ENCODE measurements at regions not wholly inside any gene's neighbourhood (a gene's known extent, or its start where the extent isn't known, plus 50 kb on each side); places are given as distances from the start of the nearest gene placed in this dataset.

DNA sequence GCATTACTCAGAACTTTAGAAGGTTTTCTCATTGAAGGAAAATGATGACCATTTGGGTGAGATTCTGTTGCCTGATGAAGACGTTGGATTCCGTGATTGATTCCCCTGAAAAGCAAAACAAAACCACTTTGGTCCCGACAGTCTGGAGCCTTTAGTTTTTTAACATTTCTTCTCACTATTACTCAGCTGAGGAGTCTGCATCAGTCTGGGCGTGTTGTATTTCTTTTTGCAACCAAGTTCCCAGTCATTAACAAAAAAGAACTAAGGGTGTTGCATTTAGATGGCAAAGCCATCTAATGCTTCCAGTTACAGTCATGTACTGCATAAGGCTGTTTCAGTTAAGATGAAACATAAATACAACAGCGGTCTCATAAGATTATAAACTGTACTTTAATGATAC, 343.1 kb upstream of the CDH2 start:
- Histone ChIP-seq H3K27me3 (ENCODE audit: control insufficient read depth in 2 of 2, insufficient read depth in 2 of 2, low read length in 2 of 2) (no peaks in the 10 kb centered on the region), H3K4me1 (ENCODE audit: control insufficient read depth in 2 of 2, insufficient read depth in 2 of 2, low read length in 2 of 2) (no peaks in the 10 kb centered on the region), H3K9me3 (ENCODE audit: control insufficient read depth in 2 of 2, low read length in 2 of 2) (peaks cover 0 to 2% of the 10 kb centered on the region in 2 donors), H3K4me3 (ENCODE audit: low read length in 2 of 2) (no peak overlapping the region), H3K36me3 (ENCODE audit: control insufficient read depth in 2 of 2, insufficient read depth in 2 of 2, low read length in 2 of 2) (no peaks in the 10 kb centered on the region), H3K9ac (ENCODE audit: low read depth in 1 of 2, low read length in 2 of 2) (no peak overlapping the region), H3K27ac (ENCODE audit: low read depth in 2 of 2, low read length in 2 of 2) (no peak overlapping the region)

DNA sequence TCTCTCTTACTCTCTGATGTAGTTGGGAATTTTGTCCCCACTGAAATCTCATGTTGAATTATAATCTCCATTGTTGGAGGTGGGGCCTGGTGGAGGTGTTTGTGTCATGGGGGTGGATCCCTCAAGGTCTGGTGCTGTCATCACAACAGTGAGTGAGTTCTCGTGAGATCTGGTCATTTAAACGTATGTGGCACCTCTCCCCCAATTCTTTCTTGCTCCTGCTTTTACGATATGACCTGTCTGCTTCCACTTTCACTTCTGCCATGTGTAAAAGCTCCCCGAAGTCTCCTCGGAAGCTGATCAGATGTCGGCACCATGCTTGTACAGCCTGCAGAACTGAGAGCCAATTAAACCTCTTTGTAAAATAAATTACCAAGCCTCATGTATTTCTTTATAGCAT, 337.8 kb upstream of the CDH2 start:
- no peak overlapping the region for H3K4me3 ChIP-seq (ENCODE audit: low read length in 2 of 2)
- no peaks in the 10 kb centered on the region for H3K27me3 ChIP-seq (ENCODE audit: control insufficient read depth in 2 of 2, insufficient read depth in 2 of 2, low read length in 2 of 2)
- no peak overlapping the region for H3K27ac ChIP-seq (ENCODE audit: low read depth in 2 of 2, low read length in 2 of 2)
- no peaks in the 10 kb centered on the region for H3K36me3 ChIP-seq (ENCODE audit: control insufficient read depth in 2 of 2, insufficient read depth in 2 of 2, low read length in 2 of 2)
- no peaks in the 10 kb centered on the region for H3K9me3 ChIP-seq (ENCODE audit: control insufficient read depth in 2 of 2, low read length in 2 of 2)
- no peaks in the 10 kb centered on the region for H3K4me1 ChIP-seq (ENCODE audit: control insufficient read depth in 2 of 2, insufficient read depth in 2 of 2, low read length in 2 of 2)
- H3K9ac ChIP-seq (ENCODE audit: low read depth in 1 of 2, low read length in 2 of 2) = no peak overlapping the region

DNA sequence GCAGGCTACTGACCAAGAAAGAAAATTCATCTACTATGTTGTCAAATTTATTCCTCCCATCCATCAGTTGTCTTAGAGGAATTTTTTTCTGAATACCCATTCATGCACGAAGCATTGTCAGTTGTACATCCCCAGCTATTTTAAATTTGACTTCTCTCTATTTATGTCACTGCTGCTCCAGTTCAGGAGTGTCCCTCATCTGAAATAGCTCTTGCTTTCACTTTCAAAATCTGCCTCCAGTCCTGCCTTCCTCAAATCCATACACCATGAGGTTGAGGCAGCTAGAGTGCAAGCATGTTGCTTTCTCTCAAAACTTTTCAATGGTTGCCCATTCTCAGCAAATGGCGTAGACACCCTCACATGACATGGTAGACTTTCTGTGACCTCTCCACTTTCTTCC, 335.4 kb upstream of the CDH2 start:
- Histone ChIP-seq H3K4me3 (ENCODE audit: low read length in 2 of 2) (no peak overlapping the region), H3K36me3 (ENCODE audit: control insufficient read depth in 2 of 2, insufficient read depth in 2 of 2, low read length in 2 of 2) (no peaks in the 10 kb centered on the region), H3K4me1 (ENCODE audit: control insufficient read depth in 2 of 2, insufficient read depth in 2 of 2, low read length in 2 of 2) (no peaks in the 10 kb centered on the region), H3K9me3 (ENCODE audit: control insufficient read depth in 2 of 2, low read length in 2 of 2) (no peaks in the 10 kb centered on the region), H3K27ac (ENCODE audit: low read depth in 2 of 2, low read length in 2 of 2) (no peak overlapping the region), H3K27me3 (ENCODE audit: control insufficient read depth in 2 of 2, insufficient read depth in 2 of 2, low read length in 2 of 2) (no peaks in the 10 kb centered on the region), H3K9ac (ENCODE audit: low read depth in 1 of 2, low read length in 2 of 2) (no peak overlapping the region)

- H3K9me3 ChIP-seq (ENCODE audit: control insufficient read depth in 2 of 2, low read length in 2 of 2) = no peaks in the 10 kb centered on the region
- no peak overlapping the region for H3K9ac ChIP-seq (ENCODE audit: low read depth in 1 of 2, low read length in 2 of 2)
- H3K27ac ChIP-seq (ENCODE audit: low read depth in 2 of 2, low read length in 2 of 2) = no peak overlapping the region
- H3K27me3 ChIP-seq (ENCODE audit: control insufficient read depth in 2 of 2, insufficient read depth in 2 of 2, low read length in 2 of 2) = no peaks in the 10 kb centered on the region
- no peak overlapping the region for H3K4me3 ChIP-seq (ENCODE audit: low read length in 2 of 2)
- H3K36me3 ChIP-seq (ENCODE audit: control insufficient read depth in 2 of 2, insufficient read depth in 2 of 2, low read length in 2 of 2) = no peaks in the 10 kb centered on the region
- H3K4me1 ChIP-seq (ENCODE audit: control insufficient read depth in 2 of 2, insufficient read depth in 2 of 2, low read length in 2 of 2) = no peaks in the 10 kb centered on the region
Observed at GRCh38 chr18:28511413-28511821, 334.5 kb upstream of the CDH2 start.

GRCh38 chr18:28510210-28510609, 333.3 kb upstream of the CDH2 start:
- Histone ChIP-seq H3K36me3 (ENCODE audit: control insufficient read depth in 2 of 2, insufficient read depth in 2 of 2, low read length in 2 of 2) (no peaks in the 10 kb centered on the region), H3K4me1 (ENCODE audit: control insufficient read depth in 2 of 2, insufficient read depth in 2 of 2, low read length in 2 of 2) (no peaks in the 10 kb centered on the region)

DNA sequence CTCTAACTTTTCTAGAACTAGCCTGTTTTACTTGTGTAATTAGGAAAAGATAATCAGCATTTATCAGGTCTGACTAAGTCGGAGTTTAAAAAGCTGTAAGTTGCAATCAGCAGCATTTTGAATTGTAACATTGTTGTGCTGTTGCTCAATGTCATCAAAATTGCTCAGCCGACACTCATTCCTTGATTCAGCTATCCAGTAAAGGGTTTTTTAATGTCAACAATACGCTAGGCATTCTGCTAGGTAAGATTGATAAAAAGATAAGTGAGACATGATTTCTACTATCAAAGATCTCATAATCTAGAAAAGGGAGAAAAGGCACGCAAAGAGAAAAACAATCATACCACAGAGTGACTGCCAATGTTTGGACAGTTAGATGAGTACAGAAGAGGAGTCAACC, 327.1 kb upstream of the CDH2 start:
- Histone ChIP-seq H3K9ac (ENCODE audit: low read depth in 1 of 2, low read length in 2 of 2) (no peak overlapping the region), H3K4me3 (ENCODE audit: low read length in 2 of 2) (no peak overlapping the region), H3K9me3 (ENCODE audit: control insufficient read depth in 2 of 2, low read length in 2 of 2) (peaks cover 0 to 2% of the 10 kb centered on the region in 2 donors), H3K36me3 (ENCODE audit: control insufficient read depth in 2 of 2, insufficient read depth in 2 of 2, low read length in 2 of 2) (no peaks in the 10 kb centered on the region), H3K27ac (ENCODE audit: low read depth in 2 of 2, low read length in 2 of 2) (no peak overlapping the region), H3K27me3 (ENCODE audit: control insufficient read depth in 2 of 2, insufficient read depth in 2 of 2, low read length in 2 of 2) (no peaks in the 10 kb centered on the region), H3K4me1 (ENCODE audit: control insufficient read depth in 2 of 2, insufficient read depth in 2 of 2, low read length in 2 of 2) (no peaks in the 10 kb centered on the region)

More at GRCh38 chr18:28510210-28510609, 333.3 kb upstream of the CDH2 start:
- H3K4me3 ChIP-seq (ENCODE audit: low read length in 2 of 2) = no peak overlapping the region
- H3K9me3 ChIP-seq (ENCODE audit: control insufficient read depth in 2 of 2, low read length in 2 of 2) = no peaks in the 10 kb centered on the region
- H3K9ac ChIP-seq (ENCODE audit: low read depth in 1 of 2, low read length in 2 of 2) = no peak overlapping the region
- no peak overlapping the region for H3K27ac ChIP-seq (ENCODE audit: low read depth in 2 of 2, low read length in 2 of 2)
- H3K27me3 ChIP-seq (ENCODE audit: control insufficient read depth in 2 of 2, insufficient read depth in 2 of 2, low read length in 2 of 2) = no peaks in the 10 kb centered on the region

GRCh38 chr18:28494151-28494550, 317.2 kb upstream of the CDH2 start:
- H3K9ac ChIP-seq (ENCODE audit: low read depth in 1 of 2, low read length in 2 of 2) = no peak overlapping the region

GRCh38 chr18:28485918-28486317, 309.0 kb upstream of the CDH2 start:
- H3K27ac ChIP-seq (ENCODE audit: low read depth in 2 of 2, low read length in 2 of 2) = no peak overlapping the region
- no peak overlapping the region for H3K9ac ChIP-seq (ENCODE audit: low read depth in 1 of 2, low read length in 2 of 2)
- H3K4me1 ChIP-seq (ENCODE audit: control insufficient read depth in 2 of 2, insufficient read depth in 2 of 2, low read length in 2 of 2) = no peaks in the 10 kb centered on the region
- H3K27me3 ChIP-seq (ENCODE audit: control insufficient read depth in 2 of 2, insufficient read depth in 2 of 2, low read length in 2 of 2) = no peaks in the 10 kb centered on the region
- no peaks in the 10 kb centered on the region for H3K9me3 ChIP-seq (ENCODE audit: control insufficient read depth in 2 of 2, low read length in 2 of 2)
- no peak overlapping the region for H3K4me3 ChIP-seq (ENCODE audit: low read length in 2 of 2)
- no peaks in the 10 kb centered on the region for H3K36me3 ChIP-seq (ENCODE audit: control insufficient read depth in 2 of 2, insufficient read depth in 2 of 2, low read length in 2 of 2)

More at GRCh38 chr18:28494151-28494550, 317.2 kb upstream of the CDH2 start:
- Histone ChIP-seq H3K4me1 (ENCODE audit: control insufficient read depth in 2 of 2, insufficient read depth in 2 of 2, low read length in 2 of 2) (no peaks in the 10 kb centered on the region), H3K4me3 (ENCODE audit: low read length in 2 of 2) (no peak overlapping the region), H3K9me3 (ENCODE audit: control insufficient read depth in 2 of 2, low read length in 2 of 2) (no peaks in the 10 kb centered on the region), H3K27me3 (ENCODE audit: control insufficient read depth in 2 of 2, insufficient read depth in 2 of 2, low read length in 2 of 2) (no peaks in the 10 kb centered on the region), H3K36me3 (ENCODE audit: control insufficient read depth in 2 of 2, insufficient read depth in 2 of 2, low read length in 2 of 2) (no peaks in the 10 kb centered on the region), H3K27ac (ENCODE audit: low read depth in 2 of 2, low read length in 2 of 2) (no peak overlapping the region)

DNA sequence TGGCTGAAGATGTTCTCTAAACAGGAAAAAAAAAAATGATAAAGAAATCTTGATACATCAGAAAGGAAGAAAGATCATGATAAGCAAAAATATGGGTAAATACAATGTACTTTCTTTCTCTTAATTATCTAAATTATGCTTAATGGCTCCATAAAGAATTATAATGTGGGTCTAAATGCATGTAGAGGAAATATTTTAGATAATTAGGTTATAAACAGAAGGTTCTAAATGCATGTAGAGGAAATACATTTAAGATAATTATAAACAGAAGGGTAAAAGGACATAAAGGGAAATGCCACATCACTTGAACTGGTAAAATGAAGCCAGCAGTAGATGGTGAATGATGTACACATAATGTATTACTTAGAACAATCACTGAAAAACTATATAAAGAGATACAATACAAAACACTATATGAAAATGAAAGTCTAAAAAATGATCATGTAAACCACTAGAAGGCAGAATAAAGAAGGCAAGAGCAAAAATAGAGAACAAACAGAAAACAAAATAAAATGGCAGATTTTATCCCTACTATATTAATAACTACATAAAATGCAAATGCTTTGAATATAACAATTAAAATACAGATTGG, 308.4 kb upstream of the CDH2 start:
- Histone ChIP-seq H3K27ac (ENCODE audit: low read depth in 2 of 2, low read length in 2 of 2) (no peak overlapping the region), H3K9me3 (ENCODE audit: control insufficient read depth in 2 of 2, low read length in 2 of 2) (no peaks in the 10 kb centered on the region), H3K9ac (ENCODE audit: low read depth in 1 of 2, low read length in 2 of 2) (no peak overlapping the region), H3K36me3 (ENCODE audit: control insufficient read depth in 2 of 2, insufficient read depth in 2 of 2, low read length in 2 of 2) (no peaks in the 10 kb centered on the region), H3K27me3 (ENCODE audit: control insufficient read depth in 2 of 2, insufficient read depth in 2 of 2, low read length in 2 of 2) (no peaks in the 10 kb centered on the region), H3K4me1 (ENCODE audit: control insufficient read depth in 2 of 2, insufficient read depth in 2 of 2, low read length in 2 of 2) (no peaks in the 10 kb centered on the region), H3K4me3 (ENCODE audit: low read length in 2 of 2) (no peak overlapping the region)

DNA sequence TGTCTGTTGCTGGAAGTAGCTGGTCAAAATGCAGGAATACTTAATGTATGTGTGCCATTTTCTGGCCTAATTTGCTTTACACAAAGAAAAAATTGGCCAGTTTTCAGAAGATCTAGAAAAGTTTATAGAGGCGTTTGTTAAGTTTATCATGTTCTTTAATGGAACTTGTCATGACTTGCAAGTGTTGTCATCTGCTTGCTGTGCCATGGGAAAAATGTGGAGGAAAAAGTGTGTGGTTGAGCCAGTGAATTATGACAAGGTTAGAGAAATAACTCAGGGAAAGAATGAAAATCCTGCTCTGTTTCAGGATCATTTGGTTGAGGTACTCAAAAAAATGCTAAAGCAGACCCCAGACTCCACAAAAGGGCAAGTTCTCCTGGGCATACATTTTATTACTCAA, 301.6 kb upstream of the CDH2 start:
- Histone ChIP-seq H3K4me3 (ENCODE audit: low read length in 2 of 2) (no peak overlapping the region), H3K9ac (ENCODE audit: low read depth in 1 of 2, low read length in 2 of 2) (no peak overlapping the region), H3K27ac (ENCODE audit: low read depth in 2 of 2, low read length in 2 of 2) (no peak overlapping the region), H3K9me3 (ENCODE audit: control insufficient read depth in 2 of 2, low read length in 2 of 2) (peaks cover 2 to 3% of the 10 kb centered on the region in 2 donors), H3K36me3 (ENCODE audit: control insufficient read depth in 2 of 2, insufficient read depth in 2 of 2, low read length in 2 of 2) (no peaks in the 10 kb centered on the region), H3K4me1 (ENCODE audit: control insufficient read depth in 2 of 2, insufficient read depth in 2 of 2, low read length in 2 of 2) (no peaks in the 10 kb centered on the region), H3K27me3 (ENCODE audit: control insufficient read depth in 2 of 2, insufficient read depth in 2 of 2, low read length in 2 of 2) (no peaks in the 10 kb centered on the region)

GRCh38 chr18:28476302-28476701, 299.4 kb upstream of the CDH2 start:
- Histone ChIP-seq H3K4me3 (ENCODE audit: low read length in 2 of 2) (no peak overlapping the region), H3K27ac (ENCODE audit: low read depth in 2 of 2, low read length in 2 of 2) (no peak overlapping the region), H3K9me3 (ENCODE audit: control insufficient read depth in 2 of 2, low read length in 2 of 2) (peaks cover 2 to 3% of the 10 kb centered on the region in 2 donors), H3K9ac (ENCODE audit: low read depth in 1 of 2, low read length in 2 of 2) (no peak overlapping the region), H3K4me1 (ENCODE audit: control insufficient read depth in 2 of 2, insufficient read depth in 2 of 2, low read length in 2 of 2) (no peaks in the 10 kb centered on the region), H3K27me3 (ENCODE audit: control insufficient read depth in 2 of 2, insufficient read depth in 2 of 2, low read length in 2 of 2) (no peaks in the 10 kb centered on the region), H3K36me3 (ENCODE audit: control insufficient read depth in 2 of 2, insufficient read depth in 2 of 2, low read length in 2 of 2) (no peaks in the 10 kb centered on the region)

All from mucosa of rectum (tissue), 2 donors.